Liver (tissue), 8 donors: ENCODE measurements at regions not wholly inside any gene's neighbourhood (a gene's known extent, or its start where the extent isn't known, plus 50 kb on each side); places are given as distances from the start of the nearest gene placed in this dataset.

ENCODE experiments used
- DNase-seq: peaks from one replicate; pipeline ENCODE4 v3.0.0-alpha.2; 2017; ENCODE audit warnings: low spot score
- H3K27ac ChIP-seq, 2 donors: one replicate each; pipeline ENCODE4 v1.7.0; 2013; ENCODE audit warnings: inconsistent platforms in 2 of 2, low read length in 2 of 2, control low read depth in 1 of 2, low read depth in 1 of 2, mild to moderate bottlenecking in 1 of 2
- H3K27me3 ChIP-seq, 4 donors: one replicate each; pipeline versions ENCODE4 v1.6.1 to v1.7.0; 2013; ENCODE audit warnings: low read length in 3 of 4, inconsistent platforms in 1 of 4, mild to moderate bottlenecking in 1 of 4, moderate library complexity in 1 of 4; ENCODE audit not compliant: control insufficient read depth in 4 of 4, insufficient read depth in 4 of 4
- H3K36me3 ChIP-seq, 4 donors: one replicate each; pipeline versions ENCODE4 v1.6.1 to v1.7.0; 2013; ENCODE audit warnings: low read length in 3 of 4, mild to moderate bottlenecking in 3 of 4, low read depth in 1 of 4, moderate library complexity in 1 of 4; ENCODE audit not compliant: control insufficient read depth in 4 of 4, insufficient read depth in 3 of 4
- H3K4me1 ChIP-seq, 4 donors: one replicate each; pipeline versions ENCODE4 v1.6.1 to v1.7.0; 2013; ENCODE audit warnings: low read length in 3 of 4, mild to moderate bottlenecking in 3 of 4, moderate library complexity in 1 of 4; ENCODE audit not compliant: control insufficient read depth in 4 of 4, insufficient read depth in 4 of 4
- H3K4me3 ChIP-seq, 3 donors: one replicate each; pipeline versions ENCODE4 v1.6.1 to v1.7.0; 2013; ENCODE audit warnings: low read length in 3 of 3, control low read depth in 1 of 3, low read depth in 1 of 3, mild to moderate bottlenecking in 1 of 3
- H3K9ac ChIP-seq, 2 donors: one replicate each; pipeline ENCODE4 v1.7.0; 2013; ENCODE audit warnings: low read length in 2 of 2, mild to moderate bottlenecking in 2 of 2, moderate library complexity in 2 of 2, control low read depth in 1 of 2, low read depth in 1 of 2
- H3K9me3 ChIP-seq, 4 donors: one replicate each; pipeline versions ENCODE4 v1.6.1 to v1.7.0; 2013; ENCODE audit warnings: low read length in 3 of 4; ENCODE audit not compliant: control insufficient read depth in 4 of 4
- ATF3 ChIP-seq: IDR thresholded peaks from 2 replicates; pipeline ENCODE4 v1.6.1; 2016; ENCODE audit warnings: antibody characterized with exemption
- EGR1 ChIP-seq, 2 donors: IDR thresholded peaks; 2 replicates each; pipeline ENCODE4 v1.6.1; 2016 to 2018; ENCODE audit warnings: antibody characterized with exemption in 2 of 2, low read depth in 2 of 2
- FOXA1 ChIP-seq: IDR thresholded peaks from 2 replicates; pipeline ENCODE4 v1.6.1; 2016; ENCODE audit warnings: antibody characterized with exemption
- FOXA2 ChIP-seq: IDR thresholded peaks from 2 replicates; pipeline ENCODE4 v1.6.1; 2016; ENCODE audit warnings: antibody characterized with exemption
- GABPA ChIP-seq, 2 donors: IDR thresholded peaks in 1 of 2; conservative IDR thresholded peaks in 1 of 2; 2 replicates each; pipeline ENCODE4 v1.6.1; 2016; ENCODE audit warnings: antibody characterized with exemption in 2 of 2, mild to moderate bottlenecking in 1 of 2, moderate library complexity in 1 of 2
- HNF4A ChIP-seq, 2 donors: conservative IDR thresholded peaks; 2 replicates each; pipeline ENCODE4 v1.6.1; 2016; ENCODE audit warnings: antibody characterized with exemption in 2 of 2, mild to moderate bottlenecking in 2 of 2
- HNF4G ChIP-seq: IDR thresholded peaks from 2 replicates; pipeline ENCODE4 v1.6.1; 2016; ENCODE audit warnings: antibody characterized with exemption
- JUND ChIP-seq, 2 donors: IDR thresholded peaks; 2 replicates each; pipeline ENCODE4 v1.6.1; 2016; ENCODE audit warnings: antibody characterized with exemption in 2 of 2
- NR2F2 ChIP-seq: IDR thresholded peaks from 2 replicates; pipeline ENCODE4 v1.6.1; 2016; ENCODE audit warnings: antibody characterized with exemption
- RAD21 ChIP-seq, 2 donors: IDR thresholded peaks; 2 replicates each; pipeline ENCODE4 v1.6.1; 2016; ENCODE audit warnings: antibody characterized with exemption in 2 of 2, mild to moderate bottlenecking in 2 of 2
- RXRA ChIP-seq, 2 donors: IDR thresholded peaks; 2 replicates each; pipeline ENCODE4 v1.6.1; 2017 to 2018; ENCODE audit warnings: antibody characterized with exemption in 2 of 2, mild to moderate bottlenecking in 1 of 2
- SP1 ChIP-seq: IDR thresholded peaks from 2 replicates; pipeline ENCODE4 v1.6.1; 2018; ENCODE audit warnings: antibody characterized with exemption, mild to moderate bottlenecking
- TAF1 ChIP-seq: conservative IDR thresholded peaks from 2 replicates; pipeline ENCODE4 v1.6.1; 2016; ENCODE audit warnings: antibody characterized with exemption, mild to moderate bottlenecking
- YY1 ChIP-seq: IDR thresholded peaks from 2 replicates; pipeline ENCODE4 v1.6.1; 2016; ENCODE audit warnings: antibody characterized with exemption, mild to moderate bottlenecking
- ZBTB33 ChIP-seq: IDR thresholded peaks from 2 replicates; pipeline ENCODE4 v1.6.1; 2016; ENCODE audit warnings: antibody characterized with exemption
- whole genome bisulfite sequencing: extraction: QIAGEN DNeasy Blood & Tissue Kit; methylation state at CpG from one replicate; pipeline ENCODE4 v1.1.7; 2013; 5-methylcytosine and 5-hydroxymethylcytosine counted together
- TF ChIP-seq, protein P1 (sequence below): fragments of 150-350 bp; IDR thresholded peaks from 2 replicates; pipeline ENCODE4 v1.5.1; 2017; ENCODE audit warnings: improper control_type of control experiment, low read depth, low read length; ENCODE audit not compliant: missing input control
- TF ChIP-seq, protein P2 (sequence below): IDR thresholded peaks from 2 replicates; pipeline ENCODE4 v1.6.1; 2016; ENCODE audit warnings: antibody characterized with exemption, mild to moderate bottlenecking
- TF ChIP-seq, protein P3 (sequence below): IDR thresholded peaks from 2 replicates; pipeline ENCODE4 v1.6.1; 2016; ENCODE audit warnings: antibody characterized with exemption
- donor health status: healthy.
- donor health status: healthy.
- donor health status: healthy.
- donor health status: healthy.
- donor health status: healthy.

- Histone ChIP-seq H3K4me3 (no peak overlapping the region), H3K36me3 (no peaks in the 10 kb centered on the region), H3K27me3 (no peaks in the 10 kb centered on the region), H3K9me3 (no peaks in the 10 kb centered on the region), H3K27ac (no peak overlapping the region), H3K9ac (no peak overlapping the region), H3K4me1 (no peaks in the 10 kb centered on the region)
- WGBS, result 47% methylated on average over 8 of the region's 8 CpGs
- no peak for DNase-seq
- TF ChIP-seq GABPA (IDR thresholded peaks at IDR 0.05 in 1 of 2, conservative IDR thresholded peaks at IDR 0.05 in 1 of 2), result no peak
- no peak for TF ChIP-seq HNF4A (conservative IDR thresholded peaks at IDR 0.05)
- TF ChIP-seq, protein P1, sequence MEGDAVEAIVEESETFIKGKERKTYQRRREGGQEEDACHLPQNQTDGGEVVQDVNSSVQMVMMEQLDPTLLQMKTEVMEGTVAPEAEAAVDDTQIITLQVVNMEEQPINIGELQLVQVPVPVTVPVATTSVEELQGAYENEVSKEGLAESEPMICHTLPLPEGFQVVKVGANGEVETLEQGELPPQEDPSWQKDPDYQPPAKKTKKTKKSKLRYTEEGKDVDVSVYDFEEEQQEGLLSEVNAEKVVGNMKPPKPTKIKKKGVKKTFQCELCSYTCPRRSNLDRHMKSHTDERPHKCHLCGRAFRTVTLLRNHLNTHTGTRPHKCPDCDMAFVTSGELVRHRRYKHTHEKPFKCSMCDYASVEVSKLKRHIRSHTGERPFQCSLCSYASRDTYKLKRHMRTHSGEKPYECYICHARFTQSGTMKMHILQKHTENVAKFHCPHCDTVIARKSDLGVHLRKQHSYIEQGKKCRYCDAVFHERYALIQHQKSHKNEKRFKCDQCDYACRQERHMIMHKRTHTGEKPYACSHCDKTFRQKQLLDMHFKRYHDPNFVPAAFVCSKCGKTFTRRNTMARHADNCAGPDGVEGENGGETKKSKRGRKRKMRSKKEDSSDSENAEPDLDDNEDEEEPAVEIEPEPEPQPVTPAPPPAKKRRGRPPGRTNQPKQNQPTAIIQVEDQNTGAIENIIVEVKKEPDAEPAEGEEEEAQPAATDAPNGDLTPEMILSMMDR, result no peak
- TF ChIP-seq, protein P2, sequence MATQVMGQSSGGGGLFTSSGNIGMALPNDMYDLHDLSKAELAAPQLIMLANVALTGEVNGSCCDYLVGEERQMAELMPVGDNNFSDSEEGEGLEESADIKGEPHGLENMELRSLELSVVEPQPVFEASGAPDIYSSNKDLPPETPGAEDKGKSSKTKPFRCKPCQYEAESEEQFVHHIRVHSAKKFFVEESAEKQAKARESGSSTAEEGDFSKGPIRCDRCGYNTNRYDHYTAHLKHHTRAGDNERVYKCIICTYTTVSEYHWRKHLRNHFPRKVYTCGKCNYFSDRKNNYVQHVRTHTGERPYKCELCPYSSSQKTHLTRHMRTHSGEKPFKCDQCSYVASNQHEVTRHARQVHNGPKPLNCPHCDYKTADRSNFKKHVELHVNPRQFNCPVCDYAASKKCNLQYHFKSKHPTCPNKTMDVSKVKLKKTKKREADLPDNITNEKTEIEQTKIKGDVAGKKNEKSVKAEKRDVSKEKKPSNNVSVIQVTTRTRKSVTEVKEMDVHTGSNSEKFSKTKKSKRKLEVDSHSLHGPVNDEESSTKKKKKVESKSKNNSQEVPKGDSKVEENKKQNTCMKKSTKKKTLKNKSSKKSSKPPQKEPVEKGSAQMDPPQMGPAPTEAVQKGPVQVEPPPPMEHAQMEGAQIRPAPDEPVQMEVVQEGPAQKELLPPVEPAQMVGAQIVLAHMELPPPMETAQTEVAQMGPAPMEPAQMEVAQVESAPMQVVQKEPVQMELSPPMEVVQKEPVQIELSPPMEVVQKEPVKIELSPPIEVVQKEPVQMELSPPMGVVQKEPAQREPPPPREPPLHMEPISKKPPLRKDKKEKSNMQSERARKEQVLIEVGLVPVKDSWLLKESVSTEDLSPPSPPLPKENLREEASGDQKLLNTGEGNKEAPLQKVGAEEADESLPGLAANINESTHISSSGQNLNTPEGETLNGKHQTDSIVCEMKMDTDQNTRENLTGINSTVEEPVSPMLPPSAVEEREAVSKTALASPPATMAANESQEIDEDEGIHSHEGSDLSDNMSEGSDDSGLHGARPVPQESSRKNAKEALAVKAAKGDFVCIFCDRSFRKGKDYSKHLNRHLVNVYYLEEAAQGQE, result no peak
- no peak for TF ChIP-seq HNF4G
- no peak for TF ChIP-seq EGR1 (IDR thresholded peaks at IDR 0.05; ENCODE audit: low read depth in 2 of 2)
- TF ChIP-seq FOXA1, result no peak
- no peak for TF ChIP-seq SP1
- no peak for TF ChIP-seq JUND (IDR thresholded peaks at IDR 0.05)
- peak in 1 of 2 donors; percentile 42 for TF ChIP-seq RAD21 (IDR thresholded peaks at IDR 0.05)
- TF ChIP-seq ZBTB33, result no peak
- TF ChIP-seq YY1, result no peak
- no peak for TF ChIP-seq TAF1
- TF ChIP-seq FOXA2, result no peak
- TF ChIP-seq, protein P3, sequence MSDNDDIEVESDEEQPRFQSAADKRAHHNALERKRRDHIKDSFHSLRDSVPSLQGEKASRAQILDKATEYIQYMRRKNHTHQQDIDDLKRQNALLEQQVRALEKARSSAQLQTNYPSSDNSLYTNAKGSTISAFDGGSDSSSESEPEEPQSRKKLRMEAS, result peak; percentile 13
- no peak for TF ChIP-seq ATF3
- no peak for TF ChIP-seq NR2F2
- TF ChIP-seq RXRA (IDR thresholded peaks at IDR 0.05), result no peak
Measured at GRCh38 chr3:72301779-72302178, 516.8 kb upstream of the PROK2 start.
